ENCODE measurements at regions not wholly inside any gene's neighbourhood (a gene's known extent, or its start where the extent isn't known, plus 50 kb on each side); places are given as distances from the start of the nearest gene placed in this dataset.
A peak's percentile ranks its signal among the peaks of the same experiment; 100 is the strongest.

- DNase-seq, result no peak
- peaks cover 4% of the 10 kb centered on the region for H3K27me3 Mint-ChIP-seq (ENCODE audit: low read depth, poor library complexity)
Observed at GRCh38 chr13:86841264-86841663, 829.9 kb upstream of the SLITRK5 start.

GRCh38 chr13:86846501-86846900 lies 824.7 kb upstream of the SLITRK5 start:
- Mint-ChIP-seq H3K4me3 (no peak overlapping the region), H3K27ac (no peak overlapping the region)

More at GRCh38 chr13:86841264-86841663, 829.9 kb upstream of the SLITRK5 start:
- H3K36me3 Mint-ChIP-seq (ENCODE audit: low read depth), result no peaks in the 10 kb centered on the region
- TF ChIP-seq CTCF (IDR thresholded peaks at IDR 0.05), result no peak
- H3K27ac Mint-ChIP-seq, result no peak overlapping the region
- H3K9me3 Mint-ChIP-seq, result peaks cover 13% of the 10 kb centered on the region
- H3K4me3 Mint-ChIP-seq, result no peak overlapping the region
- H3K4me1 Mint-ChIP-seq, result peaks cover 7% of the 10 kb centered on the region

GRCh38 chr13:86848716-86849115 lies 822.5 kb upstream of the SLITRK5 start:
- Mint-ChIP-seq H3K27me3 (ENCODE audit: low read depth, poor library complexity) (peaks cover 4% of the 10 kb centered on the region), H3K9me3 (no peaks in the 10 kb centered on the region), H3K4me1 (no peaks in the 10 kb centered on the region), H3K27ac (no peak overlapping the region), H3K36me3 (ENCODE audit: low read depth) (no peaks in the 10 kb centered on the region), H3K4me3 (no peak overlapping the region)
- no peak for DNase-seq
- no peak for TF ChIP-seq CTCF (IDR thresholded peaks at IDR 0.05)

More at GRCh38 chr13:86846501-86846900, 824.7 kb upstream of the SLITRK5 start:
- no peak for TF ChIP-seq CTCF (IDR thresholded peaks at IDR 0.05)
- H3K36me3 Mint-ChIP-seq (ENCODE audit: low read depth), result no peaks in the 10 kb centered on the region
- no peaks in the 10 kb centered on the region for H3K9me3 Mint-ChIP-seq
- peaks cover 4% of the 10 kb centered on the region for H3K27me3 Mint-ChIP-seq (ENCODE audit: low read depth, poor library complexity)
- no peak for DNase-seq
- H3K4me1 Mint-ChIP-seq, result no peaks in the 10 kb centered on the region

- TF ChIP-seq CTCF (IDR thresholded peaks at IDR 0.05), result no peak
- Mint-ChIP-seq H3K27ac (no peak overlapping the region), H3K4me1 (no peaks in the 10 kb centered on the region), H3K27me3 (ENCODE audit: low read depth, poor library complexity) (no peaks in the 10 kb centered on the region), H3K9me3 (no peaks in the 10 kb centered on the region), H3K36me3 (ENCODE audit: low read depth) (no peaks in the 10 kb centered on the region), H3K4me3 (no peak overlapping the region)
- DNase-seq, result peak; percentile 18
Observed at GRCh38 chr13:86856991-86857390, 814.2 kb upstream of the SLITRK5 start.

GRCh38 chr13:86858216-86858615 lies 813.0 kb upstream of the SLITRK5 start:
- no peaks in the 10 kb centered on the region for H3K36me3 Mint-ChIP-seq (ENCODE audit: low read depth)
- TF ChIP-seq CTCF (IDR thresholded peaks at IDR 0.05), result no peak
- no peaks in the 10 kb centered on the region for H3K4me1 Mint-ChIP-seq
- no peak for DNase-seq
- no peaks in the 10 kb centered on the region for H3K27me3 Mint-ChIP-seq (ENCODE audit: low read depth, poor library complexity)
- H3K9me3 Mint-ChIP-seq, result peaks cover 2% of the 10 kb centered on the region
- no peak overlapping the region for H3K27ac Mint-ChIP-seq
- no peak overlapping the region for H3K4me3 Mint-ChIP-seq

- Mint-ChIP-seq H3K9me3 (peaks cover 7% of the 10 kb centered on the region), H3K27ac (no peak overlapping the region), H3K27me3 (ENCODE audit: low read depth, poor library complexity) (no peaks in the 10 kb centered on the region), H3K4me3 (no peak overlapping the region), H3K36me3 (ENCODE audit: low read depth) (no peaks in the 10 kb centered on the region), H3K4me1 (no peaks in the 10 kb centered on the region)
- no peak for TF ChIP-seq CTCF (IDR thresholded peaks at IDR 0.05)
- DNase-seq, result no peak
Observed at GRCh38 chr13:86862137-86862536, 809.0 kb upstream of the SLITRK5 start.
